ENCODE measurements at regions not wholly inside any gene's neighbourhood (a gene's known extent, or its start where the extent isn't known, plus 50 kb on each side); places are given as distances from the start of the nearest gene placed in this dataset.

GRCh38 chr21:36539434-36540150, 59.7 kb upstream of the CLDN14 start:
- TF ChIP-seq CTCF (IDR thresholded peaks at IDR 0.05), result peak in 1 of 3 donors; percentile 10
- TF ChIP-seq POLR2A (IDR thresholded peaks at IDR 0.05), result no peak
- H3K4me3 ChIP-seq (ENCODE audit: low read depth, poor library complexity, severe bottlenecking), result no peak overlapping the region
- peak in 1 of 2 donors; percentile 12 for DNase-seq (ENCODE audit: low spot score in 2 of 2)
- WGBS, 2 donors, result 81 to 95% methylated on average over 6 of the region's 6 CpGs
- intact Hi-C loops (cut with DNase I; ENCODE audit: low total_unique reads), result no loop called here

- H3K4me3 ChIP-seq (ENCODE audit: low read depth, poor library complexity, severe bottlenecking), result no peak overlapping the region
- no peak for TF ChIP-seq POLR2A (IDR thresholded peaks at IDR 0.05)
- intact Hi-C loops (cut with DNase I; ENCODE audit: low total_unique reads), result no loop called here
- DNase-seq (ENCODE audit: low spot score in 2 of 2), result no peak
Observed at GRCh38 chr21:36540700-36541099, 60.8 kb upstream of the CLDN14 start.

GRCh38 chr21:36541721-36542139, 61.8 kb upstream of the CLDN14 start:
- intact Hi-C loops (cut with DNase I; ENCODE audit: low total_unique reads), result no loop called here
- H3K4me3 ChIP-seq (ENCODE audit: low read depth, poor library complexity, severe bottlenecking), result no peak overlapping the region
- WGBS, 2 donors, result 87 to 90% methylated on average over 6 of the region's 6 CpGs
- DNase-seq (ENCODE audit: low spot score in 2 of 2), result peak in 1 of 2 donors; percentile 43
- no peak for TF ChIP-seq POLR2A (IDR thresholded peaks at IDR 0.05)
- TF ChIP-seq CTCF (IDR thresholded peaks at IDR 0.05), result no peak

- H3K4me3 ChIP-seq (ENCODE audit: low read depth, poor library complexity, severe bottlenecking), result no peak overlapping the region
- intact Hi-C loops (cut with DNase I; ENCODE audit: low total_unique reads), result no loop called here
- peak in 1 of 2 donors; percentile 66 for DNase-seq (ENCODE audit: low spot score in 2 of 2)
- no peak for TF ChIP-seq POLR2A (IDR thresholded peaks at IDR 0.05)
- TF ChIP-seq CTCF (IDR thresholded peaks at IDR 0.05), result no peak
- WGBS, 2 donors, result 16 to 29% methylated on average over 15 to 33 of the region's 34 CpGs
Observed at GRCh38 chr21:36542312-36543101, 62.6 kb upstream of the CLDN14 start.

GRCh38 chr21:36543924-36544323, 64.0 kb upstream of the CLDN14 start:
- intact Hi-C loops (cut with DNase I; ENCODE audit: low total_unique reads), result no loop called here
- 86 to 90% methylated on average over 4 of the region's 4 CpGs for WGBS, 2 donors
- H3K4me3 ChIP-seq (ENCODE audit: low read depth, poor library complexity, severe bottlenecking), result no peak overlapping the region
- no peak for TF ChIP-seq POLR2A (IDR thresholded peaks at IDR 0.05)
- TF ChIP-seq CTCF (IDR thresholded peaks at IDR 0.05), result no peak
- peak in 1 of 2 donors; percentile 40 for DNase-seq (ENCODE audit: low spot score in 2 of 2)

GRCh38 chr21:36544545-36544944, 64.6 kb upstream of the CLDN14 start:
- DNase-seq (ENCODE audit: low spot score in 2 of 2), result peak in 1 of 2 donors; percentile 32
- intact Hi-C loops (cut with DNase I; ENCODE audit: low total_unique reads), result no loop called here
- 64 to 70% methylated on average over 9 of the region's 9 CpGs for WGBS, 2 donors
- TF ChIP-seq CTCF (IDR thresholded peaks at IDR 0.05) (no peak), POLR2A (IDR thresholded peaks at IDR 0.05) (no peak)
- no peak overlapping the region for H3K4me3 ChIP-seq (ENCODE audit: low read depth, poor library complexity, severe bottlenecking)
